Neural progenitor cell (in vitro differentiated cells): ENCODE measurements at regions not wholly inside any gene's neighbourhood (a gene's known extent, or its start where the extent isn't known, plus 50 kb on each side); places are given as distances from the start of the nearest gene placed in this dataset.

Experiments used
- CTCF ChIP-seq: fragments of 200-600 bp; sonication (generic); IDR thresholded peaks from 2 replicates; pipeline ENCODE4 v1.5.1; 2017; ENCODE audit warnings: antibody characterized with exemption, mild to moderate bottlenecking
- EZH2 ChIP-seq: fragments of 200-600 bp; sonication (generic); IDR thresholded peaks from 2 replicates; pipeline ENCODE4 v1.6.1; 2017; ENCODE audit warnings: antibody characterized with exemption, mild to moderate bottlenecking, moderate library complexity

GRCh38 chr2:217562871-217563480, 439.8 kb downstream of the TNS1 start:
- TF ChIP-seq CTCF: no peak
- TF ChIP-seq EZH2: no peak
